Vagina (tissue), 2 donors: ENCODE measurements at regions not wholly inside any gene's neighbourhood (a gene's known extent, or its start where the extent isn't known, plus 50 kb on each side); places are given as distances from the start of the nearest gene placed in this dataset.

Experiments
- CTCF ChIP-seq, 3 experiments: fragments of 450-650 bp in 2 of 3; fragments of 200-600 bp in 1 of 3; sonication (generic) in 1 of 3; IDR thresholded peaks; one replicate each; pipeline ENCODE4 v1.5.1; 2017 to 2019; ENCODE audit warnings: antibody characterized with exemption in 3 of 3, mild to moderate bottlenecking in 2 of 3, moderate library complexity in 2 of 3
- POLR2A ChIP-seq, 2 donors: fragments of 450-650 bp; IDR thresholded peaks; one replicate each; pipeline ENCODE4 v1.6.1; 2017; ENCODE audit warnings: antibody characterized with exemption in 2 of 2, mild to moderate bottlenecking in 2 of 2, moderate library complexity in 2 of 2
- POLR2AphosphoS5 ChIP-seq, 2 donors: sonication (generic); formaldehyde crosslinking; IDR thresholded peaks; one replicate each; pipeline ENCODE4 v1.9.0; 2017; ENCODE audit warnings: antibody characterized with exemption in 2 of 2, mild to moderate bottlenecking in 2 of 2, low read depth in 1 of 2; ENCODE audit not compliant: insufficient read depth in 1 of 2

- TF ChIP-seq CTCF (IDR thresholded peaks at IDR 0.05), result no peak
- TF ChIP-seq POLR2AphosphoS5 (IDR thresholded peaks at IDR 0.05; ENCODE audit: insufficient read depth in 1 of 2, low read depth in 1 of 2), result no peak
- no peak for TF ChIP-seq POLR2A (IDR thresholded peaks at IDR 0.05)
Measured at GRCh38 chr3:88534534-88534933, 384.8 kb downstream of the C3orf38 start.
